ENCODE measurements at regions not wholly inside any gene's neighbourhood (a gene's known extent, or its start where the extent isn't known, plus 50 kb on each side); places are given as distances from the start of the nearest gene placed in this dataset.

DNA sequence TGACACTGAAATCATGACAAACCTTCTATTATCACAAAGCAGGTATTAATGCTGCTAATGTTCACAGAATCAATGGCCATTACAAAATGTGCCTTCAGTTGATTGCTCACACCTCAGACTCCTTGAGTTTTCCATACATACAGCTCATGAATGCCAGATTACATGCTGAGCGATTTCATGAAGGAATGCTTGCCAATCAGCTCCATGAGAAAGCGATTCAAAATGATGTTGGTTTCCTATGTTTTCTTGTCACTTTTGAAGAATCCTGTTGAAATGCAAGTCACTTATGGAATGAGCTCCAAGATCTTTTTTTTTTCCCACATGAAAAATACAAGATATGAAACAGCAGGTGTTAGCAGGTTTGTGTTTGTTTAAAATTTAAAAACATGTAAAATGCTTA, 68.0 kb upstream of the GPCPD1 start:
- TF ChIP-seq, protein P1, sequence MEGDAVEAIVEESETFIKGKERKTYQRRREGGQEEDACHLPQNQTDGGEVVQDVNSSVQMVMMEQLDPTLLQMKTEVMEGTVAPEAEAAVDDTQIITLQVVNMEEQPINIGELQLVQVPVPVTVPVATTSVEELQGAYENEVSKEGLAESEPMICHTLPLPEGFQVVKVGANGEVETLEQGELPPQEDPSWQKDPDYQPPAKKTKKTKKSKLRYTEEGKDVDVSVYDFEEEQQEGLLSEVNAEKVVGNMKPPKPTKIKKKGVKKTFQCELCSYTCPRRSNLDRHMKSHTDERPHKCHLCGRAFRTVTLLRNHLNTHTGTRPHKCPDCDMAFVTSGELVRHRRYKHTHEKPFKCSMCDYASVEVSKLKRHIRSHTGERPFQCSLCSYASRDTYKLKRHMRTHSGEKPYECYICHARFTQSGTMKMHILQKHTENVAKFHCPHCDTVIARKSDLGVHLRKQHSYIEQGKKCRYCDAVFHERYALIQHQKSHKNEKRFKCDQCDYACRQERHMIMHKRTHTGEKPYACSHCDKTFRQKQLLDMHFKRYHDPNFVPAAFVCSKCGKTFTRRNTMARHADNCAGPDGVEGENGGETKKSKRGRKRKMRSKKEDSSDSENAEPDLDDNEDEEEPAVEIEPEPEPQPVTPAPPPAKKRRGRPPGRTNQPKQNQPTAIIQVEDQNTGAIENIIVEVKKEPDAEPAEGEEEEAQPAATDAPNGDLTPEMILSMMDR (IDR thresholded peaks at IDR 0.05): no peak
- TF ChIP-seq EP300 (IDR thresholded peaks at IDR 0.05): no peak
- no peak for TF ChIP-seq POLR2AphosphoS5 (IDR thresholded peaks at IDR 0.05)
- no peak for TF ChIP-seq POLR2A (IDR thresholded peaks at IDR 0.05)
